Smooth muscle cell of the brain vasculature (primary cell): ENCODE measurements at regions not wholly inside any gene's neighbourhood (a gene's known extent, or its start where the extent isn't known, plus 50 kb on each side); places are given as distances from the start of the nearest gene placed in this dataset.
"Not testable (repeated sequence)": the region's sequence is repeated elsewhere in the genome, so short reads cannot be mapped to it uniquely, and the experiment has no call there.

Experiments used
- DNase-seq: peaks from one replicate; pipeline ENCODE4 v3.0.0-alpha.2; 2012; ENCODE audit warnings: low read depth, low spot score

- DNase-seq = not testable (repeated sequence)
These were observed 166.4 kb upstream of the TMCC3 start for GRCh38 chr12:94816746-94817145.

- no peak for DNase-seq
These were observed 165.6 kb upstream of the TMCC3 start for GRCh38 chr12:94815958-94816357.

- no peak for DNase-seq
These were observed 165.1 kb upstream of the TMCC3 start for GRCh38 chr12:94815450-94815849.

- no peak for DNase-seq
These were observed 163.0 kb upstream of the TMCC3 start for GRCh38 chr12:94813314-94813713.

- no peak for DNase-seq
These were observed 162.0 kb upstream of the TMCC3 start for GRCh38 chr12:94812345-94812744.

GRCh38 chr12:94811611-94812010 lies 161.3 kb upstream of the TMCC3 start:
- no peak for DNase-seq

- no peak for DNase-seq
These were observed 157.6 kb upstream of the TMCC3 start for GRCh38 chr12:94807951-94808350.

GRCh38 chr12:94806617-94807016 lies 156.3 kb upstream of the TMCC3 start:
- no peak for DNase-seq

- DNase-seq = no peak
These were observed 155.6 kb upstream of the TMCC3 start for GRCh38 chr12:94805749-94806529.

- no peak for DNase-seq
These were observed 153.6 kb upstream of the TMCC3 start for GRCh38 chr12:94803939-94804338.

- DNase-seq = no peak
These were observed 152.4 kb upstream of the TMCC3 start for GRCh38 chr12:94802796-94803195.

GRCh38 chr12:94801745-94802144 lies 151.4 kb upstream of the TMCC3 start:
- DNase-seq = no peak

GRCh38 chr12:94799136-94799535 lies 148.8 kb upstream of the TMCC3 start:
- DNase-seq = no peak

- DNase-seq = no peak
These were observed 147.8 kb upstream of the TMCC3 start for GRCh38 chr12:94798113-94798512.

- no peak for DNase-seq
These were observed 145.2 kb upstream of the TMCC3 start for GRCh38 chr12:94795520-94795919.

GRCh38 chr12:94795044-94795443 lies 144.7 kb upstream of the TMCC3 start:
- no peak for DNase-seq

- DNase-seq = no peak
These were observed 142.8 kb upstream of the TMCC3 start for GRCh38 chr12:94793191-94793595.

GRCh38 chr12:94792693-94793092 lies 142.3 kb upstream of the TMCC3 start:
- no peak for DNase-seq

GRCh38 chr12:94791933-94792332 lies 141.6 kb upstream of the TMCC3 start:
- no peak for DNase-seq

- DNase-seq = no peak
These were observed 140.5 kb upstream of the TMCC3 start for GRCh38 chr12:94790825-94791224.

GRCh38 chr12:94790370-94790769 lies 140.0 kb upstream of the TMCC3 start:
- DNase-seq = no peak

GRCh38 chr12:94789510-94790225 lies 139.3 kb upstream of the TMCC3 start:
- no peak for DNase-seq

GRCh38 chr12:94788298-94788697 lies 137.9 kb upstream of the TMCC3 start:
- DNase-seq = no peak
